ENCODE measurements at regions not wholly inside any gene's neighbourhood (a gene's known extent, or its start where the extent isn't known, plus 50 kb on each side); places are given as distances from the start of the nearest gene placed in this dataset.

DNA sequence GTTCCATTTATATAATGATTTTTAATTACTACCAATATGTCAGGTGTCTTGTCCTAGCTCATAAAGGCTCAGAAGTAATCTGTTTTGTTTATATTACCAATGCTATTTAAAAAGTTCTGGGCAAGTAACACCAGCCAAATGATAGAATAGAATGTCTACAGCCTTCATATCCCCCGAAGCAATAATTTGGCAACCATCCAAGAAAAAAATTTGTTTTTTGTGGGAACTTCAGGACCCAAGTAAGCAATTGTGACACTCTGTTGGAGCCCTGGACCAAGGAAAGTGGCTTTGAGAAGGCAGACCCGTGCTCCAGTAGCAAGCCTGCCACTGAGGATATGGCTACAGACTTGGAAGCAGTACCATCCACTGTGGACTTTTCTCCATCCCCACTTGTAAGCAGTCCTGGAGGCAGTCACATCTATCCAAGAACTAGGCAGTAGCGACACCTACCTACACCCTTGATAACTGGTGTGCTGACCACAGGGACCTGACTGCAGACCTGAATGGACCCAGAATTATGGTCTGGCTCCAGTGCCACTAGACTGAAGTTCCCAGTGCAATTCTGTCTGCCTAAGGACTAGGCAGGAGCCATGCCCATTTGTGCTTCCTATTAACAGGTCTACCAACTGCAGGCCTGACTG is 870.7 kb upstream of the ADGRL2 start:
- BruUV-seq (replicated peaks), result no TSS peak
- TF ChIP-seq EZH2 (IDR thresholded peaks at IDR 0.05; ENCODE audit: borderline replicate concordance, low read depth, low read length, poor library complexity, severe bottlenecking), result no peak
- Histone ChIP-seq H3K4me1 (ENCODE audit: insufficient read depth, low read length, poor library complexity, severe bottlenecking) (no peaks in the 10 kb centered on the region), H3K9me3 (ENCODE audit: low read depth, low read length, poor library complexity, severe bottlenecking) (peaks cover 15% of the 10 kb centered on the region), H3K4me3 (ENCODE audit: low read depth, low read length, poor library complexity, severe bottlenecking) (no peak overlapping the region), H3K27ac (ENCODE audit: low read depth, low read length, poor library complexity, severe bottlenecking) (no peak overlapping the region), H3K36me3 (ENCODE audit: insufficient read depth, low read length, poor library complexity, severe bottlenecking) (no peaks in the 10 kb centered on the region), H3K27me3 (replicated peaks; ENCODE audit: insufficient read depth, low read depth, low read length, poor library complexity) (no peaks in the 10 kb centered on the region)
- intact Hi-C loops (cut with micrococcal nuclease; ENCODE audit: unreplicated experiment), result no loop called here
- ChIA-PET CTCF (no interaction called here), POLR2A (ENCODE audit: low non-redundant PET) (no interaction called here)
- no peak for DNase-seq (ENCODE audit: low spot score)

DNA sequence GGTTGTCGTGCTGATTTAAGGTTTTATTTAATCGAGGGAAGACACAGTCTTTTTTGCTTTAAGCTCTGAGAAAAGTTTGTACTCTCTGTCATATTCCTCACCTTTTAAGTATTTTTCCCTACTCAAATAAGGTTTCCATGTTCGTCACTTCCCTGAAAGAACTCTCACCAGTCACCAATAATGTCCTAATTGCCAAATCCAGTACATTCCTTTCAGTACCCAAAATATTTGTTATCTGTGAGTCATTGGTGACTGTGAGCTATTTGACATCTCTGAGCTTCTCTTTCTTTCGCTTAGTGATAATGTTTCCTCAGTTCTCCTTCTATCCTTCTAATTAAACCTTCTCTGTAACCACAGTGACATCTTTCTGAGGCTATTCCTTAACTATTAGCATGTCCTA is 874.2 kb upstream of the ADGRL2 start:
- H3K4me3 ChIP-seq (ENCODE audit: low read depth, low read length, poor library complexity, severe bottlenecking), result no peak overlapping the region
- H3K9me3 ChIP-seq (ENCODE audit: low read depth, low read length, poor library complexity, severe bottlenecking), result peaks cover 10% of the 10 kb centered on the region
- no peaks in the 10 kb centered on the region for H3K36me3 ChIP-seq (ENCODE audit: insufficient read depth, low read length, poor library complexity, severe bottlenecking)
- BruUV-seq (replicated peaks), result no TSS peak
- ChIA-PET CTCF (no interaction called here), POLR2A (ENCODE audit: low non-redundant PET) (no interaction called here)
- no peak for DNase-seq (ENCODE audit: low spot score)
- H3K27me3 ChIP-seq (replicated peaks; ENCODE audit: insufficient read depth, low read depth, low read length, poor library complexity), result no peaks in the 10 kb centered on the region
- intact Hi-C loops (cut with micrococcal nuclease; ENCODE audit: unreplicated experiment), result no loop called here
- TF ChIP-seq, protein P1, sequence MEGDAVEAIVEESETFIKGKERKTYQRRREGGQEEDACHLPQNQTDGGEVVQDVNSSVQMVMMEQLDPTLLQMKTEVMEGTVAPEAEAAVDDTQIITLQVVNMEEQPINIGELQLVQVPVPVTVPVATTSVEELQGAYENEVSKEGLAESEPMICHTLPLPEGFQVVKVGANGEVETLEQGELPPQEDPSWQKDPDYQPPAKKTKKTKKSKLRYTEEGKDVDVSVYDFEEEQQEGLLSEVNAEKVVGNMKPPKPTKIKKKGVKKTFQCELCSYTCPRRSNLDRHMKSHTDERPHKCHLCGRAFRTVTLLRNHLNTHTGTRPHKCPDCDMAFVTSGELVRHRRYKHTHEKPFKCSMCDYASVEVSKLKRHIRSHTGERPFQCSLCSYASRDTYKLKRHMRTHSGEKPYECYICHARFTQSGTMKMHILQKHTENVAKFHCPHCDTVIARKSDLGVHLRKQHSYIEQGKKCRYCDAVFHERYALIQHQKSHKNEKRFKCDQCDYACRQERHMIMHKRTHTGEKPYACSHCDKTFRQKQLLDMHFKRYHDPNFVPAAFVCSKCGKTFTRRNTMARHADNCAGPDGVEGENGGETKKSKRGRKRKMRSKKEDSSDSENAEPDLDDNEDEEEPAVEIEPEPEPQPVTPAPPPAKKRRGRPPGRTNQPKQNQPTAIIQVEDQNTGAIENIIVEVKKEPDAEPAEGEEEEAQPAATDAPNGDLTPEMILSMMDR (conservative IDR thresholded peaks at IDR 0.05; ENCODE audit: low read depth, low read length), result no peak
- no peak for TF ChIP-seq EZH2 (IDR thresholded peaks at IDR 0.05; ENCODE audit: borderline replicate concordance, low read depth, low read length, poor library complexity, severe bottlenecking)
- H3K27ac ChIP-seq (ENCODE audit: low read depth, low read length, poor library complexity, severe bottlenecking), result no peak overlapping the region
- no peaks in the 10 kb centered on the region for H3K4me1 ChIP-seq (ENCODE audit: insufficient read depth, low read length, poor library complexity, severe bottlenecking)

DNA sequence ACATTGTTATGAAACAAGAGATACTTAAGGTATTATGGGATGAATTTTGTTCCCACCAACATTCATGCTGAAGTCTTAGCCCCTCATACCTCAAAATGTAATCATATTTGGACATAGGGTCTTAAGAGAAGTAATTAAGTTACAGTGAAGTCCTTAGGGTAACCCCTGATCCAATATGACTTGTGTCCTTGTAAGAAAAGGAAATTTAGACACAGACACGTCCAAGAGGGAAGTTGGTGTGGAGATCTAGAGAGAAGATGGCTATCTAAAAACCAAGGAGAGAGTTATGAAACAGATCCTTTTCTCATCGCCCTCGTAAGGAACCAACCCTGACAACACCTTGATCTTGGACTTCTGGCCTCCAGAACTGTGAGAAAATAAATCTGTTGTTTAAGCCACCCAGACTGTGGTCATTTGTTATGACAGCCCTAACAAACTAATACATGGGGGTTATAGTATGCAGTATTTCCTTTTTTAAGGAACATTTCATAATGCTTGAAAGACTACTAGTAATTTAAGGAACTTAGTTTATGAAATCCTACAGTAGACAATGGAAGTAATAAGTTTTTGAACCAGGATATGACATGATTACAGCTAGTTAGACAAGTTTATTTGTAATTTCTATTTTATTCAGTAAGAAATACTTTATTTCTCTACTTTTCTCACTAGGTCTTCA is 875.5 kb upstream of the ADGRL2 start:
- H3K4me1 ChIP-seq (ENCODE audit: insufficient read depth, low read length, poor library complexity, severe bottlenecking), result no peaks in the 10 kb centered on the region
- POLR2A ChIA-PET (ENCODE audit: low non-redundant PET), result no interaction called here
- no TSS peak for BruUV-seq (replicated peaks)
- CTCF ChIA-PET, result no interaction called here
- H3K27me3 ChIP-seq (replicated peaks; ENCODE audit: insufficient read depth, low read depth, low read length, poor library complexity), result no peaks in the 10 kb centered on the region
- DNase-seq (ENCODE audit: low spot score), result no peak
- no peak overlapping the region for H3K27ac ChIP-seq (ENCODE audit: low read depth, low read length, poor library complexity, severe bottlenecking)
- TF ChIP-seq EZH2 (IDR thresholded peaks at IDR 0.05; ENCODE audit: borderline replicate concordance, low read depth, low read length, poor library complexity, severe bottlenecking), result no peak
- TF ChIP-seq, protein P1 (conservative IDR thresholded peaks at IDR 0.05; ENCODE audit: low read depth, low read length), result no peak
- no peaks in the 10 kb centered on the region for H3K9me3 ChIP-seq (ENCODE audit: low read depth, low read length, poor library complexity, severe bottlenecking)
- no peak overlapping the region for H3K4me3 ChIP-seq (ENCODE audit: low read depth, low read length, poor library complexity, severe bottlenecking)
- no peaks in the 10 kb centered on the region for H3K36me3 ChIP-seq (ENCODE audit: insufficient read depth, low read length, poor library complexity, severe bottlenecking)
- intact Hi-C loops (cut with micrococcal nuclease; ENCODE audit: unreplicated experiment), result no loop called here

DNA sequence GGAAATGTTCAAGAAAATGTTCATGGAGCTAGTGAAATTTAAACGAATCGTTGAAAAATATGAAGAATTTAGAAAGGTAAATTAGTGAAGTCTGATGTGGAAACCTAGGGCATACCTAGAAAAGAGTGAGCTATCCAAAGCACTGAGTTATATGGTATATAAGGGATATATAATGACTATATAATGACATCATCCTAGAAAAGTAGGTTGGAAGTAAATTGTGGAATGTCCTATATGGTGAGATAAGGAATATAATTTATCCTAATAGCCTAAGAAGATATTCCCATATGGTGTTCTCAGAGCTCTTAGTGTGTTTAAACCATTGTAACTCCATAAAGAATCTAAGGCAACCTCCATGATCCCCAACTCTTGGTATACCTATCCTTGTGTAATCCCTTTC is 876.4 kb upstream of the ADGRL2 start:
- Histone ChIP-seq H3K27me3 (replicated peaks; ENCODE audit: insufficient read depth, low read depth, low read length, poor library complexity) (no peaks in the 10 kb centered on the region), H3K27ac (ENCODE audit: low read depth, low read length, poor library complexity, severe bottlenecking) (no peak overlapping the region), H3K4me1 (ENCODE audit: insufficient read depth, low read length, poor library complexity, severe bottlenecking) (no peaks in the 10 kb centered on the region), H3K36me3 (ENCODE audit: insufficient read depth, low read length, poor library complexity, severe bottlenecking) (no peaks in the 10 kb centered on the region), H3K9me3 (ENCODE audit: low read depth, low read length, poor library complexity, severe bottlenecking) (no peaks in the 10 kb centered on the region), H3K4me3 (ENCODE audit: low read depth, low read length, poor library complexity, severe bottlenecking) (no peak overlapping the region)
- DNase-seq (ENCODE audit: low spot score), result no peak
- no peak for TF ChIP-seq EZH2 (IDR thresholded peaks at IDR 0.05; ENCODE audit: borderline replicate concordance, low read depth, low read length, poor library complexity, severe bottlenecking)
- TF ChIP-seq, protein P1 (conservative IDR thresholded peaks at IDR 0.05; ENCODE audit: low read depth, low read length), result no peak
- intact Hi-C loops (cut with micrococcal nuclease; ENCODE audit: unreplicated experiment), result no loop called here
- ChIA-PET CTCF (no interaction called here), POLR2A (ENCODE audit: low non-redundant PET) (no interaction called here)
- BruUV-seq (replicated peaks), result no TSS peak

Data from A673 (cell line).